Karpas-422 (cell line): ENCODE measurements at regions not wholly inside any gene's neighbourhood (a gene's known extent, or its start where the extent isn't known, plus 50 kb on each side); places are given as distances from the start of the nearest gene placed in this dataset.

Source experiments
- DNase-seq: peaks from one replicate; pipeline ENCODE4 v3.0.0-alpha.2; 2015
- H2AFZ ChIP-seq: fragments of 200-600 bp; sonication (generic); 2 replicates; pipeline ENCODE4 v1.6.1; 2014; ENCODE audit warnings: antibody characterized with exemption, low read length, mixed read lengths
- H3K27ac ChIP-seq: fragments of 200-600 bp; sonication (generic); 2 replicates; pipeline ENCODE4 v1.5.1; 2014; ENCODE audit warnings: mild to moderate bottlenecking, low read length, moderate library complexity
- H3K27me3 ChIP-seq: fragments of 200-600 bp; sonication (generic); 2 replicates; pipeline ENCODE4 v1.6.1; 2014; ENCODE audit warnings: low read length, mixed read lengths
- H3K36me3 ChIP-seq: fragments of 200-600 bp; sonication (generic); 2 replicates; pipeline ENCODE4 v1.6.1; 2014; ENCODE audit warnings: low read length, mixed read lengths; ENCODE audit not compliant: insufficient read depth
- H3K4me1 ChIP-seq: fragments of 200-600 bp; sonication (generic); 2 replicates; pipeline ENCODE4 v1.6.1; 2014; ENCODE audit warnings: mild to moderate bottlenecking, low read length, mixed read lengths
- H3K4me2 ChIP-seq: fragments of 200-600 bp; sonication (generic); 2 replicates; pipeline ENCODE4 v1.6.1; 2014; ENCODE audit warnings: low read length, low read depth, mild to moderate bottlenecking; ENCODE audit not compliant: poor library complexity, severe bottlenecking
- H3K4me3 ChIP-seq: fragments of 200-600 bp; sonication (generic); 2 replicates; pipeline ENCODE4 v1.5.1; 2014; ENCODE audit warnings: mild to moderate bottlenecking, antibody characterized with exemption, low read length, mixed read lengths
- H3K79me2 ChIP-seq: fragments of 200-600 bp; sonication (generic); 2 replicates; pipeline ENCODE4 v1.6.1; 2014; ENCODE audit warnings: mild to moderate bottlenecking, low read length, mixed read lengths
- H3K9ac ChIP-seq: fragments of 200-600 bp; sonication (generic); 2 replicates; pipeline ENCODE4 v1.6.0; 2014; ENCODE audit warnings: low read length
- H3K9me2 ChIP-seq: fragments of 200-600 bp; sonication (generic), shearing (Covaris generic); replicated peaks from 2 replicates; pipeline ENCODE4 v1.6.0; 2014; ENCODE audit warnings: mild to moderate bottlenecking, low read length, moderate library complexity; ENCODE audit not compliant: insufficient read depth
- H3K9me3 ChIP-seq: fragments of 300-700, 200-600 bp; sonication (generic); 2 replicates; pipeline ENCODE4 v1.6.1; 2014; ENCODE audit warnings: low read length, mixed read lengths
- H4K20me1 ChIP-seq: fragments of 200-600 bp; sonication (generic); 2 replicates; pipeline ENCODE4 v1.6.1; 2014; ENCODE audit warnings: mild to moderate bottlenecking, antibody characterized with exemption, low read length, low read depth; ENCODE audit not compliant: insufficient read depth

DNA sequence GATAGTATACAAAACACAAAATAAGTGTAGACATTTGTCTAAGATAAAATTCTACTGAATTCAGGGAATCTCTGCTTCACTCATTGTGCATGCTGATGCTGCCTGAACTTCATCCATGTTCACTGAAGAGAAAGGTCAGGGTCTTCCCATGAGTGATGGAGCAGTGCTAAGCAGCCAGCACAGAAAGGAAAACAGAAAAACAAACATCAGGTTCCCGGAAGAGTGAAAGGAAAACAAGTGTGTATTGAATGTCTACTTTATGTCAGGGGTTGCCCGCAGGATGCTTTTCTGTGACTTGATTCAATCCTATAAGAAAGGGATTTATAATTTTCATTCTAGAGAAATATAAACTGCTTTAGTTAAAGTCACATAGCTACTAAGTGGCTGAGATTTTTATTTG is 522.4 kb downstream of the RAB28 start:
- Histone ChIP-seq H3K27me3 (no peaks in the 10 kb centered on the region), H3K4me3 (no peak overlapping the region), H3K79me2 (no peaks in the 10 kb centered on the region), H3K36me3 (no peaks in the 10 kb centered on the region), H2AFZ (no peak overlapping the region), H3K9me2 (no peaks in the 10 kb centered on the region), H3K9me3 (no peaks in the 10 kb centered on the region), H3K9ac (no peak overlapping the region), H3K27ac (no peak overlapping the region), H4K20me1 (no peaks in the 10 kb centered on the region), H3K4me1 (no peaks in the 10 kb centered on the region), H3K4me2 (no peak overlapping the region)
- no peak for DNase-seq

DNA sequence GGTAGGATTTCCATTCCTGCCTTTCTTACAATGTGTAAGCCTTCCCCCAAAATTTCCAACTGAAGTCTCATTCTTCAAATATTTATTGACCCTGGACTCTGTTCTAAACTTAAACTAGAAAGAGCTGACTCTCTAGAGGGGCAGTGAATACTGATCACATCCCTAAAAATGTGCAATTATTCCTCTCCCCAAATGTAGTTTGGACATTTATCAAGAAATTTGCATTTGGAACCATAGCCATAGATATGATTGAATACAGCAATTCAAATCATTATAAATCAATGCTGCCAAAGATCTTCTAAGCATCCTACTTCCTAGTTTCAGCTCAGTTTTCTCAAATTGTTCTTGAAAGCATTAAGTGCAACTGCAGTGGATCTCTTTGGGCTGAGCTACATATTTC is 525.7 kb downstream of the RAB28 start:
- no peaks in the 10 kb centered on the region for H3K36me3 ChIP-seq
- H4K20me1 ChIP-seq = no peaks in the 10 kb centered on the region
- no peaks in the 10 kb centered on the region for H3K9me3 ChIP-seq
- H3K4me2 ChIP-seq = no peak overlapping the region
- no peak for DNase-seq
- no peaks in the 10 kb centered on the region for H3K4me1 ChIP-seq
- no peak overlapping the region for H2AFZ ChIP-seq
- no peak overlapping the region for H3K27ac ChIP-seq
- H3K79me2 ChIP-seq = no peaks in the 10 kb centered on the region
- no peaks in the 10 kb centered on the region for H3K9me2 ChIP-seq
- H3K9ac ChIP-seq = no peak overlapping the region
- no peaks in the 10 kb centered on the region for H3K27me3 ChIP-seq
- H3K4me3 ChIP-seq = no peak overlapping the region

DNA sequence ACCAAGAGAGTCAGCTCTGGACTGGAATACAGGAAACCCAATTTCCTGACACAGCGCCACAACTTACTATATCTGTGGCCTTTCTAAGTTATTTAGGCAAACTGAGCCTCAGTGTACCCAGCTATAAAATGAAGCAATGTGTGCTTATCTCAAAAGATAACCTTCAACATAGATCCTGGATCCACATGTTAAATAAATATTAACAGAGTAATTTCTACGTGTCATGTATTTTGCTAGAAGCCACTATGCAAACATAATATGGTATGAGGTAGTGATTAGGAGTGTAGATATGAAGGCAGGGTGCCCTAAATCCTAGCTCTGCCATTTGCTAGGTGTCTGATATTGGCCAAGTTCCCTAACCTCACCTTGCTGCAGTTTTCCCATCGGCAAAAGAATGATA is 527.0 kb downstream of the RAB28 start:
- Histone ChIP-seq H3K9me3 (no peaks in the 10 kb centered on the region), H3K4me2 (no peak overlapping the region)
- DNase-seq = no peak

GRCh38 chr4:12956026-12956425 is 528.1 kb downstream of the RAB28 start:
- Histone ChIP-seq H3K79me2 (no peaks in the 10 kb centered on the region), H3K4me1 (no peaks in the 10 kb centered on the region), H3K4me2 (no peak overlapping the region), H3K9ac (no peak overlapping the region), H3K9me2 (no peaks in the 10 kb centered on the region), H2AFZ (no peak overlapping the region), H3K4me3 (no peak overlapping the region), H3K27ac (no peak overlapping the region), H3K36me3 (no peaks in the 10 kb centered on the region), H3K27me3 (no peaks in the 10 kb centered on the region), H3K9me3 (no peaks in the 10 kb centered on the region), H4K20me1 (no peaks in the 10 kb centered on the region)
- DNase-seq = no peak

More for the DNA sequence above, 527.0 kb downstream of the RAB28 start:
- Histone ChIP-seq H3K4me1 (no peaks in the 10 kb centered on the region), H3K4me3 (no peak overlapping the region), H2AFZ (no peak overlapping the region), H3K27ac (no peak overlapping the region), H3K27me3 (no peaks in the 10 kb centered on the region), H3K9me2 (no peaks in the 10 kb centered on the region), H3K9ac (no peak overlapping the region), H3K79me2 (no peaks in the 10 kb centered on the region), H4K20me1 (no peaks in the 10 kb centered on the region), H3K36me3 (no peaks in the 10 kb centered on the region)

GRCh38 chr4:12949719-12950490 is 534.2 kb downstream of the RAB28 start:
- Histone ChIP-seq H3K9ac (no peak overlapping the region), H4K20me1 (no peaks in the 10 kb centered on the region), H3K4me3 (no peak overlapping the region), H3K79me2 (no peaks in the 10 kb centered on the region), H3K4me2 (no peak overlapping the region), H3K9me3 (no peaks in the 10 kb centered on the region), H3K4me1 (no peaks in the 10 kb centered on the region), H3K36me3 (no peaks in the 10 kb centered on the region), H3K27ac (no peak overlapping the region), H3K27me3 (no peaks in the 10 kb centered on the region), H3K9me2 (no peaks in the 10 kb centered on the region), H2AFZ (no peak overlapping the region)
- DNase-seq = no peak

DNA sequence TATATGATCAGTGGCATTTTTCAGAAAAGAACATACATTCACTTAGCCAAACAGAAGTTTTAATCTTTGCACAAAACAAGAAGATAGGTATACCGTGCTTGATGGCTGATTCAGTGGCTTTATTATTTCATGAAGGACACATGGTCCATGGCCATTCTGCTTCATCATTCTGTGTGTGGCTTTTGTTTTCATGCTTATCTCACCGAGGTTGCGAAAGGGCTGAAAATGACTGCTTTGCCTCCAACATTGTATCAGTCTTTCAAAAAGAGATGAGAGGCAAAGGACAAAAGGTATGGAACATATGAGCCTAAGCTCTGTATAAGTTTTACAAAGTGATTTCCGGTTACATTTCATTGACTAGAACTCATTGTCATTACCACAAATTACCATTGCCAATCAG is 541.1 kb downstream of the RAB28 start:
- no peak overlapping the region for H2AFZ ChIP-seq
- no peak overlapping the region for H3K4me3 ChIP-seq
- no peaks in the 10 kb centered on the region for H3K27me3 ChIP-seq
- no peaks in the 10 kb centered on the region for H3K79me2 ChIP-seq
- no peak overlapping the region for H3K9ac ChIP-seq
- no peaks in the 10 kb centered on the region for H3K36me3 ChIP-seq
- H3K9me3 ChIP-seq = no peaks in the 10 kb centered on the region
- no peaks in the 10 kb centered on the region for H4K20me1 ChIP-seq
- H3K9me2 ChIP-seq = no peaks in the 10 kb centered on the region; the same call in 1 of the 2 replicates
- H3K4me2 ChIP-seq = no peak overlapping the region
- no peak overlapping the region for H3K27ac ChIP-seq
- no peaks in the 10 kb centered on the region for H3K4me1 ChIP-seq
- DNase-seq = no peak

DNA sequence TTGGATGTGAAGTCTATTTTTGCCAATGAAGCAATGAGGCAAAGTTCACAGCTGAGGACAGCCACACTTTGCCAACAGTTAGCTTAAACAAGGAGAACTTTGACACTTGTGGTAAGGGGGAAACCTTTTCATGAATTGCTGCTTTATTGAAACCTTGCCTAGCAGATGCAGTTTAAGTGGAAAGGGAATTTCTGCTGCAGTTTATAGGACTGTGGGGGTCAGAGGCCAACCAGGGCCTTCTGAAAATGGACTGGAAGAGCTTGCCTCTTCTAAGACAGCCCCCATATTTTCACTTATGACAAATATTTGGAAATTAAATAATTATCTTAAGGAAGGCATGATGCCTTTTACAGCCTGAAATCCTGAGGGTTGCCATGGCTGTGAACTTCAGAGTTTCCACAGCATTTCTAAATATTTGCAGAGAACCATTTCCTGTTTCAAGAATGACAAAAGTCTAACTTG is 550.3 kb downstream of the RAB28 start:
- H3K4me2 ChIP-seq = no peak overlapping the region

GRCh38 chr4:12932203-12932788 is 551.8 kb downstream of the RAB28 start:
- Histone ChIP-seq H3K4me2 (no peak overlapping the region), H3K9me3 (no peaks in the 10 kb centered on the region), H4K20me1 (no peaks in the 10 kb centered on the region), H3K4me3 (no peak overlapping the region), H3K9ac (no peak overlapping the region), H2AFZ (no peak overlapping the region), H3K79me2 (no peaks in the 10 kb centered on the region), H3K9me2 (no peaks in the 10 kb centered on the region), H3K4me1 (no peaks in the 10 kb centered on the region), H3K36me3 (no peaks in the 10 kb centered on the region), H3K27me3 (no peaks in the 10 kb centered on the region), H3K27ac (no peak overlapping the region)
- DNase-seq = no peak

More for the DNA sequence above, 550.3 kb downstream of the RAB28 start:
- no peak for DNase-seq
- no peak overlapping the region for H3K4me3 ChIP-seq
- H2AFZ ChIP-seq = no peak overlapping the region
- no peak overlapping the region for H3K27ac ChIP-seq
- H3K36me3 ChIP-seq = no peaks in the 10 kb centered on the region
- H3K9me3 ChIP-seq = no peaks in the 10 kb centered on the region
- H3K27me3 ChIP-seq = no peaks in the 10 kb centered on the region
- no peak overlapping the region for H3K9ac ChIP-seq
- no peaks in the 10 kb centered on the region for H3K79me2 ChIP-seq
- no peaks in the 10 kb centered on the region for H3K9me2 ChIP-seq
- H4K20me1 ChIP-seq = no peaks in the 10 kb centered on the region
- no peaks in the 10 kb centered on the region for H3K4me1 ChIP-seq
